Mucosa of descending colon (tissue), 3 donors: ENCODE measurements at regions not wholly inside any gene's neighbourhood (a gene's known extent, or its start where the extent isn't known, plus 50 kb on each side); places are given as distances from the start of the nearest gene placed in this dataset.

Source experiments
- ATAC-seq: fragments of 200-7000 bp; cut with Tn5 transposase; one replicate; pipeline ENCODE4 v1.9.1; 2020; ENCODE audit warnings: mild to moderate bottlenecking, moderate library complexity
- DNase-seq, 3 donors: peaks; one replicate each; pipeline ENCODE4 v3.0.0-alpha.2; 2020
- H3K36me3 ChIP-seq: fragments of 200-600 bp; one replicate; pipeline ENCODE4 v1.8.0; 2021; ENCODE audit warnings: low read depth, mild to moderate bottlenecking
- H3K4me1 ChIP-seq: fragments of 200-600 bp; one replicate; pipeline ENCODE4 v1.8.0; 2021; ENCODE audit warnings: low read depth, mild to moderate bottlenecking
- H3K4me3 ChIP-seq: fragments of 200-600 bp; one replicate; pipeline ENCODE4 v1.8.0; 2021; ENCODE audit warnings: mild to moderate bottlenecking
- H3K9me3 ChIP-seq: fragments of 200-600 bp; one replicate; pipeline ENCODE4 v1.8.0; 2021; ENCODE audit warnings: mild to moderate bottlenecking
- CTCF ChIP-seq: fragments of 200-600 bp; IDR thresholded peaks from one replicate; pipeline ENCODE4 v1.8.0; 2022; ENCODE audit warnings: antibody characterized with exemption, mild to moderate bottlenecking
- intact Hi-C, 2 donors: fragments of 100-400 bp; cut with DNase I in 1 of 2; cut with micrococcal nuclease in 1 of 2; formaldehyde crosslinking; loops; one replicate each; pipeline versions ENCODE4 v1.11.0 to v1.11.1; 2022; cut with DNase I, micrococcal nuclease
- donor health status: DM: no; HTN: no; CAD: no; lungs with moderate emphysema.
- donor health status: DM: no; HTN: no; CAD: no.
- donor health status: DM: no; HTN: yes; CAD: no.

DNA sequence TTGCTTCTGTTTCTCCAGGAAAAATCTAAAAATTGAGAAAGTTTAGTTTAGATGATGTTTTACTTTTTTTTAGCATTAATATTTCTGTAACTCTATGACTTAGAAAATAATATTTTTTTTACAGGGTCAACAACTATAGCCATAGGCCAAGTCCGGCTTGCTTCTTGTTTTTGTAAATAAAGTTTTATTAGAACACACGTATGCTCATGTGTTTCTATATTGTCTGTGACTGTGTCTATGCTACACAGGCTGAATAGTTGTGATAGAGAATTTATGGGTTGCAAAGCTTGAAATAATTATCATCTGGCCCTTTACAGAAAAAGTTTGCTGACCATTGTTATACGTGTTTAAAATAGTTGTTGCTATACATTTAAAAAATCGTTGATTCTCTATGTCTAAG is 399.2 kb downstream of the EPM2A start:
- no peak overlapping the region for H3K4me3 ChIP-seq
- H3K4me1 ChIP-seq = no peaks in the 10 kb centered on the region
- DNase-seq (no peak), ATAC-seq (no peak)
- H3K36me3 ChIP-seq = no peaks in the 10 kb centered on the region
- H3K9me3 ChIP-seq = no peaks in the 10 kb centered on the region
- intact Hi-C loops = no loop called here
- no peak for TF ChIP-seq CTCF

- Histone ChIP-seq H3K36me3 (no peaks in the 10 kb centered on the region), H3K4me1 (no peaks in the 10 kb centered on the region), H3K4me3 (no peak overlapping the region), H3K9me3 (no peaks in the 10 kb centered on the region)
- DNase-seq (no peak), ATAC-seq (no peak)
- TF ChIP-seq CTCF = no peak
- intact Hi-C loops = no loop called here
Measured at GRCh38 chr6:145339089-145339488, 396.2 kb downstream of the EPM2A start.

GRCh38 chr6:145340256-145340655 is 395.1 kb downstream of the EPM2A start:
- TF ChIP-seq CTCF = no peak
- ATAC-seq = no peak

GRCh38 chr6:145345094-145345493 is 390.2 kb downstream of the EPM2A start:
- H3K4me3 ChIP-seq = no peak overlapping the region
- H3K36me3 ChIP-seq = no peaks in the 10 kb centered on the region
- no peaks in the 10 kb centered on the region for H3K4me1 ChIP-seq
- intact Hi-C loops = no loop called here
- DNase-seq = no peak
- no peak for ATAC-seq
- TF ChIP-seq CTCF = no peak
- no peaks in the 10 kb centered on the region for H3K9me3 ChIP-seq

More at GRCh38 chr6:145340256-145340655, 395.1 kb downstream of the EPM2A start:
- H3K9me3 ChIP-seq = no peaks in the 10 kb centered on the region
- no peak for DNase-seq
- H3K36me3 ChIP-seq = no peaks in the 10 kb centered on the region
- intact Hi-C loops = no loop called here
- H3K4me1 ChIP-seq = no peaks in the 10 kb centered on the region
- no peak overlapping the region for H3K4me3 ChIP-seq

DNA sequence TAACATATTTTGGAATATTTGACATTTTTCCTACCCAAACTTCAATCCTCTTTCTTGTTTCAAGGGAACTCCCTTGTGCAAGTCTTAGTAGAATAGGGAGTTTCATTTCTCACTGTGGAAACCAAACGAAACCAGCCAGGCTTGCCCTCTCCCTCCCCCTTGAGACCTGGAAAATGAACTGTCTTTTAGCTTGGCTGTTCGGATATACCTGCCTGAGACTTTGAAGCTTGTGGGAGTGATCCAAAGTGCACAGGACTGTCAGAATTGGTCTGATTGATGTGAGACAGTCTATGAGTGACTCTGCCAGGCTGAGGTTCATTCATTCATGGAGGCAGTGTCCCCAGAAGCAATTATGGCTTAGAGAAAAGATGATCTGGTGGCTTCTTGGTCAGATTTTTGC is 388.1 kb downstream of the EPM2A start:
- ATAC-seq (no peak), DNase-seq (no peak)
- intact Hi-C loops = no loop called here
- no peak overlapping the region for H3K4me3 ChIP-seq
- no peaks in the 10 kb centered on the region for H3K4me1 ChIP-seq
- no peak for TF ChIP-seq CTCF
- no peaks in the 10 kb centered on the region for H3K9me3 ChIP-seq
- H3K36me3 ChIP-seq = no peaks in the 10 kb centered on the region

- DNase-seq = no peak
- no peaks in the 10 kb centered on the region for H3K36me3 ChIP-seq
- no peaks in the 10 kb centered on the region for H3K9me3 ChIP-seq
- no peak overlapping the region for H3K4me3 ChIP-seq
- intact Hi-C loops = no loop called here
- TF ChIP-seq CTCF = no peak
- no peaks in the 10 kb centered on the region for H3K4me1 ChIP-seq
- ATAC-seq = peak; percentile 8
Measured at GRCh38 chr6:145349950-145350510, 385.3 kb downstream of the EPM2A start.
